Gastrocnemius medialis (tissue), 4 donors: ENCODE measurements at regions not wholly inside any gene's neighbourhood (a gene's known extent, or its start where the extent isn't known, plus 50 kb on each side); places are given as distances from the start of the nearest gene placed in this dataset.
"Not testable (repeated sequence)": the region's sequence is repeated elsewhere in the genome, so short reads cannot be mapped to it uniquely, and the experiment has no call there.

Experiments used
- ATAC-seq, 2 donors: fragments of 150-250 bp; one replicate each; pipeline ENCODE4 v1.9.1; 2016
- DNase-seq, 2 donors: peaks; one replicate each; pipeline ENCODE4 v3.0.0-alpha.2; 2019
- H3K27ac ChIP-seq, 4 donors: fragments of 200-600 bp; sonication (generic); 1 replicate in 1 of 4; 2 replicates in 3 of 4; pipeline ENCODE4 v1.5.1; 2016 to 2018; ENCODE audit warnings: mild to moderate bottlenecking in 2 of 4, moderate library complexity in 1 of 4
- H3K27me3 ChIP-seq, 3 donors: fragments of 200-600 bp; sonication (generic) in 2 of 3; 1 replicate in 1 of 3; 2 replicates in 2 of 3; pipeline versions ENCODE4 v1.5.1 to v1.6.0; 2016 to 2019; ENCODE audit warnings: mild to moderate bottlenecking in 1 of 3, moderate library complexity in 1 of 3
- H3K36me3 ChIP-seq, 2 donors: fragments of 200-600 bp; sonication (generic) in 1 of 2; one replicate each; pipeline ENCODE4 v1.5.1; 2017 to 2018
- H3K4me1 ChIP-seq, 2 donors: fragments of 200-600 bp; sonication (generic) in 1 of 2; one replicate each; pipeline ENCODE4 v1.5.1; 2016 to 2017; ENCODE audit warnings: mild to moderate bottlenecking in 2 of 2
- H3K4me3 ChIP-seq, 4 donors: fragments of 200-600 bp; sonication (generic) in 3 of 4; 1 replicate in 1 of 4; 2 replicates in 3 of 4; pipeline ENCODE4 v1.5.1; 2016 to 2019; ENCODE audit warnings: mild to moderate bottlenecking in 2 of 4
- H3K9me3 ChIP-seq, 3 donors: fragments of 200-600 bp; sonication (generic) in 2 of 3; 1 replicate in 1 of 3; 2 replicates in 2 of 3; pipeline ENCODE4 v1.5.1; 2016 to 2019
- POLR2A ChIP-seq, 2 donors: fragments of 450-650 bp; IDR thresholded peaks; one replicate each; pipeline ENCODE4 v1.6.1; 2017; ENCODE audit warnings: antibody characterized with exemption in 2 of 2, mild to moderate bottlenecking in 2 of 2, moderate library complexity in 2 of 2
- in situ Hi-C, 4 donors: fragments of 200-750 bp; cut with MboI; loops; one replicate each; pipeline versions ENCODE4 v1.15.0 to v1.8.0; 2017; ENCODE audit warnings: low sequenced_read_pairs in 4 of 4
- intact Hi-C: fragments of 100-400 bp; cut with DNase I; formaldehyde crosslinking; loops from one replicate; pipeline ENCODE4 v1.15.1; 2023; ENCODE audit warnings: low total_unique reads
- TF ChIP-seq, protein P1 (sequence below), 5 experiments: fragments of 450-650 bp in 3 of 5; fragments of 200-600 bp in 2 of 5; sonication (generic) in 2 of 5; IDR thresholded peaks in 4 of 5; conservative IDR thresholded peaks in 1 of 5; 1 replicate in 4 of 5; 2 replicates in 1 of 5; pipeline ENCODE4 v1.5.1; 2016 to 2019; ENCODE audit warnings: antibody characterized with exemption in 5 of 5, mild to moderate bottlenecking in 3 of 5, moderate library complexity in 3 of 5

GRCh38 chr5:135737701-135738563 lies 96.5 kb upstream of the SLC25A48 start:
- Histone ChIP-seq H3K27ac (no peak overlapping the region), H3K4me3 (no peak overlapping the region), H3K9me3 (no peaks in the 10 kb centered on the region), H3K36me3 (no peaks in the 10 kb centered on the region), H3K4me1 (no peaks in the 10 kb centered on the region), H3K27me3 (no peaks in the 10 kb centered on the region)
- in situ Hi-C loops (no loop called here), intact Hi-C loops (no loop called here)
- TF ChIP-seq POLR2A (IDR thresholded peaks at IDR 0.05): no peak
- TF ChIP-seq, protein P1, sequence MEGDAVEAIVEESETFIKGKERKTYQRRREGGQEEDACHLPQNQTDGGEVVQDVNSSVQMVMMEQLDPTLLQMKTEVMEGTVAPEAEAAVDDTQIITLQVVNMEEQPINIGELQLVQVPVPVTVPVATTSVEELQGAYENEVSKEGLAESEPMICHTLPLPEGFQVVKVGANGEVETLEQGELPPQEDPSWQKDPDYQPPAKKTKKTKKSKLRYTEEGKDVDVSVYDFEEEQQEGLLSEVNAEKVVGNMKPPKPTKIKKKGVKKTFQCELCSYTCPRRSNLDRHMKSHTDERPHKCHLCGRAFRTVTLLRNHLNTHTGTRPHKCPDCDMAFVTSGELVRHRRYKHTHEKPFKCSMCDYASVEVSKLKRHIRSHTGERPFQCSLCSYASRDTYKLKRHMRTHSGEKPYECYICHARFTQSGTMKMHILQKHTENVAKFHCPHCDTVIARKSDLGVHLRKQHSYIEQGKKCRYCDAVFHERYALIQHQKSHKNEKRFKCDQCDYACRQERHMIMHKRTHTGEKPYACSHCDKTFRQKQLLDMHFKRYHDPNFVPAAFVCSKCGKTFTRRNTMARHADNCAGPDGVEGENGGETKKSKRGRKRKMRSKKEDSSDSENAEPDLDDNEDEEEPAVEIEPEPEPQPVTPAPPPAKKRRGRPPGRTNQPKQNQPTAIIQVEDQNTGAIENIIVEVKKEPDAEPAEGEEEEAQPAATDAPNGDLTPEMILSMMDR (IDR thresholded peaks at IDR 0.05 in 4 of 5, conservative IDR thresholded peaks at IDR 0.05 in 1 of 5): no peak
- ATAC-seq (no peak), DNase-seq (no peak)

DNA sequence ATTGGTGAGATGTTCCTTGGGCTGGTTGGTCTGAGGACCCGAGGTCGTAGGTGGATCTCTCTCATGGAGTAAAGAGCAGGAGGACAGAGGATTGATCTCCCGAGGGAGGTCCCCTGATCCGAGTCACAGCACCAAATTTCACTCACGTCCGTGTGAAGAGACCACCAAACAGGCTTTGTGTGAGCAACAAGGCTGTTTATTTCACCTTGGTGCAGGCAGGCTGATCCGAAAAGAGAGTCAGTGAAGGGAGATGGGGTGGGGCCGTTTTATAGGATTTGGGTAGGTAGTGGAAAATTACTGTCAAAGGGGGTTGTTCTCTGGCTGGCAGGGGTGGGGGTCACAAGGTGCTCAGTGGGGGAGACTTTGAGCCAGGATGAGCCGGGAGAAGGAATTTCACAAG lies 97.5 kb upstream of the SLC25A48 start:
- H3K36me3 ChIP-seq, H3K27ac ChIP-seq, H3K4me3 ChIP-seq, ATAC-seq, H3K27me3 ChIP-seq, DNase-seq, intact Hi-C loops, H3K9me3 ChIP-seq, in situ Hi-C loops, H3K4me1 ChIP-seq: not testable (repeated sequence)

DNA sequence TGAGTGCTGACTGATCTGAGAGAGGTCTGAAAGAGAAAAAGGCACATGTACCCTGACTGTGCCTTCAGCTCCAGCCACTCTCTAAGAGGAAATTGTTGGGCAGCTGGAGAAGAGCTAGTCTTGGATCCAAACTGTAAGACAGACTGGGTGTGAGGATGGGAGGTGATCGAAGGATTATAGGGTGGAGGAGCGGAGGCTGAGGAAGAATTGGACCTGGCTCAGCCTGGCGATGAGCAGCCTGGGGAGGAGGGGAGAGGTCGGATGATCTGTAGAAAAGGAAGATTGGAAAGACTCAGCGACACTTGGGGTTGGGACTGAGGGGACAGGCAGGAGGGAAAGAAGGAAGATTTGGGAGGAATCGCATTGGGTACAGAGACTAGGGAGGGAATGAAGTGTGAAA lies 98.6 kb upstream of the SLC25A48 start:
- ATAC-seq: no peak
- H3K9me3 ChIP-seq: no peaks in the 10 kb centered on the region
- H3K27ac ChIP-seq: no peak overlapping the region
- H3K36me3 ChIP-seq: no peaks in the 10 kb centered on the region
- in situ Hi-C loops (no loop called here), intact Hi-C loops (no loop called here)
- DNase-seq: no peak
- TF ChIP-seq, protein P1 (IDR thresholded peaks at IDR 0.05 in 4 of 5, conservative IDR thresholded peaks at IDR 0.05 in 1 of 5): no peak
- TF ChIP-seq POLR2A (IDR thresholded peaks at IDR 0.05): no peak
- no peaks in the 10 kb centered on the region for H3K27me3 ChIP-seq
- H3K4me3 ChIP-seq: no peak overlapping the region
- no peaks in the 10 kb centered on the region for H3K4me1 ChIP-seq

GRCh38 chr5:135734956-135735355 lies 99.5 kb upstream of the SLC25A48 start:
- H3K4me1 ChIP-seq, H3K4me3 ChIP-seq, in situ Hi-C loops, intact Hi-C loops, ATAC-seq, H3K27ac ChIP-seq, H3K27me3 ChIP-seq, H3K9me3 ChIP-seq, H3K36me3 ChIP-seq, DNase-seq: not testable (repeated sequence)

DNA sequence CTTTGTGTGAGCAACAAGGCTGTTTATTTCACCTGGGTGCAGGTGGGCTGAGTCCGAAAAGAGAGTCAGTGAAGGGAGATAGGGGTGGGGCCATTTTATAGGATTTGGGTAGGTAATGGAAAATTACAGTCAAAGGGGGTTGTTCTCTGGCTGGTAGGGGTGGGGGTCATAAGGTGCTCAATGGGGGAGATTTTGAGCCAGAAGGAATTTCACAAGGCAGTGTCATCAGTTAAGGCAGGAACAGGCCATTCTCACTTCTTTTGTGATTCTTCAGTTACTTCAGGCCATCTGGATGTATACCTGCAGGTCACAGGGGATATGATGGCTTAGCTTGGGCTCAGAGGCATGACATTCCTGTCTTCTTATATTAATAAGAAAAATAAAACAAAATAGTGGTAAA lies 103.4 kb upstream of the SLC25A48 start:
- H3K36me3 ChIP-seq, in situ Hi-C loops, intact Hi-C loops, DNase-seq, H3K9me3 ChIP-seq, H3K27me3 ChIP-seq, H3K4me1 ChIP-seq, H3K4me3 ChIP-seq, ATAC-seq, H3K27ac ChIP-seq: not testable (repeated sequence)

DNA sequence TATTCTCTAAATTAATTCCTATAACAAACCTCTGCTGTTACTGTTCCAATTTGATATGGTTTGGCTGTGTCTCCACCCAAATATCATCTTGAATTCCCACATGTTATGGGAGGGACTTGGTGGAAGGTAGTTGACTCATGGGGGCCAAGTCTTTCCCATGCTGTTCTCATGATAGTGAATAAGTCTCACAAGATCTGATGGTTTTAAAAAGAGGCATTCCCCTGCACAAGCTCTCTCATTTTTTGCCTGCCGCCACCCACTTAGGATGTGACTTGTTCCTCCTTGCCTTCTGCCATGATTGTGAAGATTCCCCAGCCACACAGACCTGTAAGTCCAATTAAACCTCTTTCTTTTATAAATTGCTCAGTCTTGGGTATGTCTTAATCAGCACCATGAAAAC lies 104.3 kb upstream of the SLC25A48 start:
- in situ Hi-C loops, ATAC-seq: not testable (repeated sequence)

More for the DNA sequence above, 104.3 kb upstream of the SLC25A48 start:
- H3K27me3 ChIP-seq, H3K4me3 ChIP-seq, H3K27ac ChIP-seq, H3K4me1 ChIP-seq, H3K9me3 ChIP-seq, DNase-seq, intact Hi-C loops, H3K36me3 ChIP-seq: not testable (repeated sequence)
